ENCODE measurements at regions not wholly inside any gene's neighbourhood (a gene's known extent, or its start where the extent isn't known, plus 50 kb on each side); places are given as distances from the start of the nearest gene placed in this dataset.
"Not testable (repeated sequence)": the region's sequence is repeated elsewhere in the genome, so short reads cannot be mapped to it uniquely, and the experiment has no call there.

- DNase-seq = no peak
- in situ Hi-C loops (cut with HindIII; ENCODE audit: low pct_ligation_motif_present, low pct_unique_long_range_greater_than_20kb, low sequenced_read_pairs) = no loop called here
These were observed 1104.0 kb upstream of the FLRT2 start for GRCh38 chr14:84425968-84426367.

GRCh38 chr14:84432676-84433075, 1097.3 kb upstream of the FLRT2 start:
- in situ Hi-C loops (cut with HindIII; ENCODE audit: low pct_ligation_motif_present, low pct_unique_long_range_greater_than_20kb, low sequenced_read_pairs) = no loop called here
- DNase-seq = no peak

GRCh38 chr14:84433961-84434360, 1096.0 kb upstream of the FLRT2 start:
- no peak for DNase-seq
- in situ Hi-C loops (cut with HindIII; ENCODE audit: low pct_ligation_motif_present, low pct_unique_long_range_greater_than_20kb, low sequenced_read_pairs) = no loop called here

- in situ Hi-C loops (cut with HindIII; ENCODE audit: low pct_ligation_motif_present, low pct_unique_long_range_greater_than_20kb, low sequenced_read_pairs) = no loop called here
- DNase-seq = no peak
These were observed 1094.1 kb upstream of the FLRT2 start for GRCh38 chr14:84435820-84436324.

GRCh38 chr14:84436528-84436927, 1093.4 kb upstream of the FLRT2 start:
- DNase-seq = no peak
- in situ Hi-C loops (cut with HindIII; ENCODE audit: low pct_ligation_motif_present, low pct_unique_long_range_greater_than_20kb, low sequenced_read_pairs) = no loop called here

- DNase-seq = no peak
- in situ Hi-C loops (cut with HindIII; ENCODE audit: low pct_ligation_motif_present, low pct_unique_long_range_greater_than_20kb, low sequenced_read_pairs) = no loop called here
These were observed 1087.4 kb upstream of the FLRT2 start for GRCh38 chr14:84442521-84442920.

GRCh38 chr14:84445486-84445885, 1084.5 kb upstream of the FLRT2 start:
- in situ Hi-C loops (cut with HindIII; ENCODE audit: low pct_ligation_motif_present, low pct_unique_long_range_greater_than_20kb, low sequenced_read_pairs) = no loop called here
- DNase-seq = no peak

- DNase-seq = no peak
- in situ Hi-C loops (cut with HindIII; ENCODE audit: low pct_ligation_motif_present, low pct_unique_long_range_greater_than_20kb, low sequenced_read_pairs) = no loop called here
These were observed 1083.7 kb upstream of the FLRT2 start for GRCh38 chr14:84446250-84446649.

GRCh38 chr14:84453307-84453950, 1076.5 kb upstream of the FLRT2 start:
- in situ Hi-C loops (cut with HindIII; ENCODE audit: low pct_ligation_motif_present, low pct_unique_long_range_greater_than_20kb, low sequenced_read_pairs) = no loop called here
- no peak for DNase-seq

GRCh38 chr14:84454114-84454513, 1075.8 kb upstream of the FLRT2 start:
- in situ Hi-C loops (cut with HindIII; ENCODE audit: low pct_ligation_motif_present, low pct_unique_long_range_greater_than_20kb, low sequenced_read_pairs) = no loop called here
- no peak for DNase-seq

- in situ Hi-C loops (cut with HindIII; ENCODE audit: low pct_ligation_motif_present, low pct_unique_long_range_greater_than_20kb, low sequenced_read_pairs) = no loop called here
- DNase-seq = no peak
These were observed 1073.0 kb upstream of the FLRT2 start for GRCh38 chr14:84456946-84457345.

- DNase-seq = no peak
- in situ Hi-C loops (cut with HindIII; ENCODE audit: low pct_ligation_motif_present, low pct_unique_long_range_greater_than_20kb, low sequenced_read_pairs) = no loop called here
These were observed 1071.1 kb upstream of the FLRT2 start for GRCh38 chr14:84458881-84459280.

- in situ Hi-C loops (cut with HindIII; ENCODE audit: low pct_ligation_motif_present, low pct_unique_long_range_greater_than_20kb, low sequenced_read_pairs) = no loop called here
- DNase-seq = no peak
These were observed 1064.1 kb upstream of the FLRT2 start for GRCh38 chr14:84465880-84466279.

GRCh38 chr14:84468153-84468552, 1061.8 kb upstream of the FLRT2 start:
- in situ Hi-C loops (cut with HindIII; ENCODE audit: low pct_ligation_motif_present, low pct_unique_long_range_greater_than_20kb, low sequenced_read_pairs) = no loop called here

GRCh38 chr14:84477996-84478395, 1051.9 kb upstream of the FLRT2 start:
- DNase-seq = no peak
- in situ Hi-C loops (cut with HindIII; ENCODE audit: low pct_ligation_motif_present, low pct_unique_long_range_greater_than_20kb, low sequenced_read_pairs) = no loop called here

More at GRCh38 chr14:84468153-84468552, 1061.8 kb upstream of the FLRT2 start:
- DNase-seq = no peak

GRCh38 chr14:84482256-84483071, 1047.5 kb upstream of the FLRT2 start:
- DNase-seq = peak; percentile 76
- in situ Hi-C loops (cut with HindIII; ENCODE audit: low pct_ligation_motif_present, low pct_unique_long_range_greater_than_20kb, low sequenced_read_pairs) = no loop called here

GRCh38 chr14:84483072-84483420, 1046.9 kb upstream of the FLRT2 start:
- in situ Hi-C loops (cut with HindIII; ENCODE audit: low pct_ligation_motif_present, low pct_unique_long_range_greater_than_20kb, low sequenced_read_pairs) = no loop called here

GRCh38 chr14:84484243-84484642, 1045.7 kb upstream of the FLRT2 start:
- in situ Hi-C loops (cut with HindIII; ENCODE audit: low pct_ligation_motif_present, low pct_unique_long_range_greater_than_20kb, low sequenced_read_pairs); DNase-seq: not testable (repeated sequence)

More at GRCh38 chr14:84483072-84483420, 1046.9 kb upstream of the FLRT2 start:
- no peak for DNase-seq

- no peak for DNase-seq
- in situ Hi-C loops (cut with HindIII; ENCODE audit: low pct_ligation_motif_present, low pct_unique_long_range_greater_than_20kb, low sequenced_read_pairs) = no loop called here
These were observed 1044.9 kb upstream of the FLRT2 start for GRCh38 chr14:84485036-84485435.

- no peak for DNase-seq
- in situ Hi-C loops (cut with HindIII; ENCODE audit: low pct_ligation_motif_present, low pct_unique_long_range_greater_than_20kb, low sequenced_read_pairs) = no loop called here
These were observed 1039.9 kb upstream of the FLRT2 start for GRCh38 chr14:84490081-84490480.
